WTC11 (cell line): ENCODE measurements at regions not wholly inside any gene's neighbourhood (a gene's known extent, or its start where the extent isn't known, plus 50 kb on each side); places are given as distances from the start of the nearest gene placed in this dataset.

Experiments used
- ATAC-seq: fragments of 200-7000 bp; cut with Tn5 transposase; 2 replicates; pipeline ENCODE4 v1.10.0; 2021; ENCODE audit warnings: mild to moderate bottlenecking, moderate library complexity
- CTCF ChIA-PET: fragments of 300-600 bp; sonication (Branson Sonifier 250); formaldehyde crosslinking; loops from one replicate; lab custom pipeline; 2021; ENCODE audit warnings: antibody characterized with exemption; lab: Charles Lee
- POLR2A ChIA-PET: fragments of 350-600 bp; sonication (Branson Sonifier 250); formaldehyde crosslinking; loops from one replicate; lab custom pipeline; 2021; ENCODE audit warnings: antibody characterized with exemption; lab: Charles Lee
- DNase-seq: peaks from one replicate; pipeline ENCODE4 v3.0.0; 2021; ENCODE audit warnings: low spot score
- H3K27ac Mint-ChIP-seq: 2 replicates; pipeline ENCODE4 v1.8.0; 2021; ENCODE audit warnings: mixed read lengths
- H3K27me3 Mint-ChIP-seq: 2 replicates; pipeline ENCODE4 v1.8.0; 2021; ENCODE audit warnings: low read depth, mild to moderate bottlenecking, moderate library complexity, mixed read lengths
- H3K36me3 Mint-ChIP-seq: 2 replicates; pipeline ENCODE4 v1.8.0; 2021; ENCODE audit warnings: mixed read lengths
- H3K4me1 Mint-ChIP-seq: 2 replicates; pipeline ENCODE4 v1.8.0; 2022; ENCODE audit warnings: mixed read lengths
- H3K4me3 Mint-ChIP-seq: 2 replicates; pipeline ENCODE4 v1.8.0; 2021; ENCODE audit warnings: mild to moderate bottlenecking, moderate library complexity, mixed read lengths
- H3K9me3 Mint-ChIP-seq: 2 replicates; pipeline ENCODE4 v1.8.0; 2021; ENCODE audit warnings: mixed read lengths
- ATF1 ChIP-seq: sonication (generic); formaldehyde crosslinking; IDR thresholded peaks from 2 replicates; pipeline ENCODE4 v1.8.1; 2023; ENCODE audit warnings: mild to moderate bottlenecking, moderate library complexity, missing genetic modification reagents
- CREM ChIP-seq: sonication (generic); formaldehyde crosslinking; IDR thresholded peaks from 2 replicates; pipeline ENCODE4 v1.8.1; 2022; ENCODE audit warnings: mild to moderate bottlenecking, missing genetic modification reagents, moderate library complexity
- ELF4 ChIP-seq: sonication (generic); formaldehyde crosslinking; IDR thresholded peaks from 2 replicates; pipeline ENCODE4 v1.8.1; 2022; ENCODE audit warnings: low read depth, mild to moderate bottlenecking, moderate library complexity, missing genetic modification reagents
- EMX1 ChIP-seq: fragments of 250-450 bp; sonication (Bioruptor Pico); IDR thresholded peaks from 2 replicates; pipeline ENCODE4 v1.8.0; 2021; ENCODE audit warnings: mild to moderate bottlenecking
- ESRRA ChIP-seq: sonication (generic); formaldehyde crosslinking; IDR thresholded peaks from 2 replicates; pipeline ENCODE4 v1.8.1; 2022; ENCODE audit warnings: mild to moderate bottlenecking, missing genetic modification reagents, borderline replicate concordance
- GRHL2 ChIP-seq: fragments of 250-450 bp; sonication (Bioruptor Pico); IDR thresholded peaks from 2 replicates; pipeline ENCODE4 v1.8.0; 2022; ENCODE audit warnings: mild to moderate bottlenecking, moderate library complexity; ENCODE audit not compliant: insufficient replicate concordance, severe bottlenecking
- NFATC4 ChIP-seq: fragments of 250-450 bp; sonication (Bioruptor Pico); IDR thresholded peaks from 2 replicates; pipeline ENCODE4 v1.9.0; 2021; ENCODE audit warnings: mild to moderate bottlenecking
- NR1H2 ChIP-seq: sonication (generic); formaldehyde crosslinking; IDR thresholded peaks from 2 replicates; pipeline ENCODE4 v1.9.0; 2021; ENCODE audit warnings: mild to moderate bottlenecking, moderate library complexity, missing genetic modification reagents
- PREB ChIP-seq: sonication (generic); formaldehyde crosslinking; IDR thresholded peaks from 2 replicates; pipeline ENCODE4 v1.8.1; 2022; ENCODE audit warnings: mild to moderate bottlenecking, missing genetic modification reagents, moderate library complexity, borderline replicate concordance
- RELA ChIP-seq: sonication (generic); formaldehyde crosslinking; IDR thresholded peaks from 2 replicates; pipeline ENCODE4 v1.8.1; 2022; ENCODE audit warnings: missing genetic modification reagents, mild to moderate bottlenecking, borderline replicate concordance
- SOX15 ChIP-seq: fragments of 250-450 bp; sonication (Bioruptor Pico); IDR thresholded peaks from 2 replicates; pipeline ENCODE4 v1.9.0; 2021; ENCODE audit warnings: mild to moderate bottlenecking
- TCF7 ChIP-seq: sonication (generic); formaldehyde crosslinking; IDR thresholded peaks from 2 replicates; pipeline ENCODE4 v1.8.0; 2022; ENCODE audit warnings: mild to moderate bottlenecking, low read depth, missing genetic modification reagents, moderate library complexity
- TP53 ChIP-seq: sonication (generic); formaldehyde crosslinking; IDR thresholded peaks from 2 replicates; pipeline ENCODE4 v1.8.1; 2023; ENCODE audit warnings: mild to moderate bottlenecking, missing genetic modification reagents
- ZNF281 ChIP-seq: sonication (generic); formaldehyde crosslinking; IDR thresholded peaks from 2 replicates; pipeline ENCODE4 v1.8.0; 2023; ENCODE audit warnings: mild to moderate bottlenecking, missing genetic modification reagents
- ZNF416 ChIP-seq: fragments of 250-450 bp; sonication (Bioruptor Pico); IDR thresholded peaks from 2 replicates; pipeline ENCODE4 v1.9.0; 2021; ENCODE audit warnings: mild to moderate bottlenecking, inconsistent platforms
- TF ChIP-seq, protein P1 (sequence below): fragments of 250-450 bp; sonication (Bioruptor Pico); conservative IDR thresholded peaks from 2 replicates; pipeline ENCODE4 v1.9.0; 2021; ENCODE audit warnings: mild to moderate bottlenecking
- TF ChIP-seq, protein P2 (sequence below): fragments of 250-450 bp; sonication (Bioruptor Pico); IDR thresholded peaks from 2 replicates; pipeline ENCODE4 v1.9.0; 2021; ENCODE audit warnings: mild to moderate bottlenecking
- TF ChIP-seq, protein P3 (sequence below): sonication (generic); formaldehyde crosslinking; conservative IDR thresholded peaks from 2 replicates; pipeline ENCODE4 v1.8.1; 2022; ENCODE audit warnings: mild to moderate bottlenecking, missing genetic modification reagents
- TF ChIP-seq, protein P4 (sequence below): sonication (generic); formaldehyde crosslinking; IDR thresholded peaks from 2 replicates; pipeline ENCODE4 v1.8.1; 2023; ENCODE audit warnings: mild to moderate bottlenecking, missing genetic modification reagents, moderate library complexity
- TF ChIP-seq, protein P5 (sequence below): sonication (generic); formaldehyde crosslinking; IDR thresholded peaks from 2 replicates; pipeline ENCODE4 v1.8.1; 2023; ENCODE audit warnings: mild to moderate bottlenecking, missing genetic modification reagents, moderate library complexity

DNA sequence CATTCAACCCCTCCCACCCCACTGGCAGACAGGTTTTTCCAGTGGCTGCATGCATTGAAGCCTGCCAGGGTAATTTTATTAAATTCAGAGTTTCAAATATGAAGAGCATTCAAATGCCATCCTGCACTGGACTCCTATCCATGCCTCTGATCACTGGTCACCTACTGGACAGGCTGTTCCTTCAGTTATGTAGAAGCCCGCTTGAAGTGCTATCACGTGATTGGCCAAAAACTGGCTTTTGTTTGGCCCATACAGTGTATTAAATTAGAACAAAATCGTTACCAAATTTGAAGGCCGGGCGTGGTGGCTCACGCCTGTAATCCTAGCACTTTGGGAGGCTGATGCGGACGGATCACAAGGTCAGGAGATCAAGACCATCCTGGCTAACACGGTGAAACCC lies 464.1 kb downstream of the TSN start:
- Mint-ChIP-seq H3K27me3 (no peaks in the 10 kb centered on the region), H3K4me1 (no peaks in the 10 kb centered on the region), H3K27ac (no peak overlapping the region), H3K36me3 (no peaks in the 10 kb centered on the region), H3K9me3 (peaks cover 9% of the 10 kb centered on the region), H3K4me3 (no peak overlapping the region)
- POLR2A ChIA-PET: no interaction called here
- TF ChIP-seq SOX15: no peak
- no peak for TF ChIP-seq NR1H2 (CRISPR knock-in tag)
- no peak for TF ChIP-seq CREM (CRISPR knock-in tag)
- TF ChIP-seq PREB (CRISPR knock-in tag): no peak
- DNase-seq (no peak), ATAC-seq (no peak)
- CTCF ChIA-PET: no interaction called here

DNA sequence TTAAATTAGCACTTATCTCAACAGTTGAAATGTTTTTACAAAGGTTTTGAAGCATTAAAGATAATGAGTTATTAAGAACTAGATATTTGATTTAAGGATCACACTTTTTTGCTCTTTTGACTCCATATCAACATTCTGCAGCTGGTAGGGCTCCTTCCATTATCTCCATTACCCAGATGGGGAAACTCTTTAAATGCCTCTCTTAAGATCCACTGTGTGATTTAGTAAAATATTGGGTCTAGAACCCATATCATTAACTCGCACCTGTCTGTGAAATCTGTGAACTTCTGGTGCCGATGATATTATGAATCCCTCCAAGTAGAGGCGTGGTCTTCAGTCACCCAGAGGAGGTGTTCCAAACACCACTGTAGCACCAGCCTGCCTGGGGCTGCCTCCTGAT lies 466.2 kb downstream of the TSN start:
- ATAC-seq: no peak
- CTCF ChIA-PET: no interaction called here
- no peak overlapping the region for H3K4me3 Mint-ChIP-seq
- H3K27me3 Mint-ChIP-seq: no peaks in the 10 kb centered on the region
- TF ChIP-seq ZNF416 (CRISPR knock-in tag) (no peak), ZNF281 (no peak), RELA (CRISPR knock-in tag) (no peak), ELF4 (no peak), TCF7 (no peak), EMX1 (no peak), ATF1 (CRISPR knock-in tag) (no peak), ESRRA (no peak), NFATC4 (no peak), TP53 (no peak), GRHL2 (no peak)
- TF ChIP-seq, protein P1, sequence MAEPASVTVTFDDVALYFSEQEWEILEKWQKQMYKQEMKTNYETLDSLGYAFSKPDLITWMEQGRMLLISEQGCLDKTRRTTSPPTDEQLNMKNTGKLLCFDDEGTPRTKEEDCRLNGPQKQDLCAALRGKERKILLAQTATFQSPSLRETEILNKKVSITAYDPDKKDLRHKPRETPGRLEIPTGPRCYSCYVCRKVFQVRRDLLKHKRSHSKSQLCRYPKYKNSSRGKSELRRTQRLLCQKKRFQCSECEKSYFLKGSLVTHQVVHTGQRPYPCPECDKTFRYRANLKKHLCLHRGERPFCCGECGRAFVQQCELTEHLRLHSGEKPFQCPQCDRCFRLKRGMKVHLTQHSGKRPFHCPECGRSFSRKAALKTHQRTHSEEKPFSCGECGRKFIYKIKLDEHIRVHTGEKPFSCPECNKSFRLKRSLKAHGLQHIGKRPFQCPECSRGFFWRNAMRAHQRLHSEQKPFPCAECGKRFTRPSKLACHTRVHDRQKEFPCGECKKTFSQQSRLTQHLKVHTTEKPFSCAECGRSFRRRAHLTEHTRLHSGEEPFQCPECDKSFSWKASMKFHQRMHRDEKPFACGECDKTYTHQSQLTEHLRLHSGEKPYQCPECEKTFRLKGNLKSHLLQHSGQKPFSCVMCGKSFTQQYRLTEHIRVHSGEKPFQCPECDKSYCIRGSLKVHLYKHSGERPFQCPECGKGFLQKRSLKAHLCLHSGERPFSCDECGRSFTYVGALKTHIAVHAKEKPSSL (CRISPR knock-in tag): no peak
- TF ChIP-seq, protein P2, sequence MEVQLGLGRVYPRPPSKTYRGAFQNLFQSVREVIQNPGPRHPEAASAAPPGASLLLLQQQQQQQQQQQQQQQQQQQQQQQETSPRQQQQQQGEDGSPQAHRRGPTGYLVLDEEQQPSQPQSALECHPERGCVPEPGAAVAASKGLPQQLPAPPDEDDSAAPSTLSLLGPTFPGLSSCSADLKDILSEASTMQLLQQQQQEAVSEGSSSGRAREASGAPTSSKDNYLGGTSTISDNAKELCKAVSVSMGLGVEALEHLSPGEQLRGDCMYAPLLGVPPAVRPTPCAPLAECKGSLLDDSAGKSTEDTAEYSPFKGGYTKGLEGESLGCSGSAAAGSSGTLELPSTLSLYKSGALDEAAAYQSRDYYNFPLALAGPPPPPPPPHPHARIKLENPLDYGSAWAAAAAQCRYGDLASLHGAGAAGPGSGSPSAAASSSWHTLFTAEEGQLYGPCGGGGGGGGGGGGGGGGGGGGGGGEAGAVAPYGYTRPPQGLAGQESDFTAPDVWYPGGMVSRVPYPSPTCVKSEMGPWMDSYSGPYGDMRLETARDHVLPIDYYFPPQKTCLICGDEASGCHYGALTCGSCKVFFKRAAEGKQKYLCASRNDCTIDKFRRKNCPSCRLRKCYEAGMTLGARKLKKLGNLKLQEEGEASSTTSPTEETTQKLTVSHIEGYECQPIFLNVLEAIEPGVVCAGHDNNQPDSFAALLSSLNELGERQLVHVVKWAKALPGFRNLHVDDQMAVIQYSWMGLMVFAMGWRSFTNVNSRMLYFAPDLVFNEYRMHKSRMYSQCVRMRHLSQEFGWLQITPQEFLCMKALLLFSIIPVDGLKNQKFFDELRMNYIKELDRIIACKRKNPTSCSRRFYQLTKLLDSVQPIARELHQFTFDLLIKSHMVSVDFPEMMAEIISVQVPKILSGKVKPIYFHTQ: no peak
- TF ChIP-seq, protein P3, sequence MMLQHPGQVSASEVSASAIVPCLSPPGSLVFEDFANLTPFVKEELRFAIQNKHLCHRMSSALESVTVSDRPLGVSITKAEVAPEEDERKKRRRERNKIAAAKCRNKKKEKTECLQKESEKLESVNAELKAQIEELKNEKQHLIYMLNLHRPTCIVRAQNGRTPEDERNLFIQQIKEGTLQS (CRISPR knock-in tag): no peak
- TF ChIP-seq, protein P4, sequence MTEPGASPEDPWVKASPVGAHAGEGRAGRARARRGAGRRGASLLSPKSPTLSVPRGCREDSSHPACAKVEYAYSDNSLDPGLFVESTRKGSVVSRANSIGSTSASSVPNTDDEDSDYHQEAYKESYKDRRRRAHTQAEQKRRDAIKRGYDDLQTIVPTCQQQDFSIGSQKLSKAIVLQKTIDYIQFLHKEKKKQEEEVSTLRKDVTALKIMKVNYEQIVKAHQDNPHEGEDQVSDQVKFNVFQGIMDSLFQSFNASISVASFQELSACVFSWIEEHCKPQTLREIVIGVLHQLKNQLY (CRISPR knock-in tag): no peak
- TF ChIP-seq, protein P5, sequence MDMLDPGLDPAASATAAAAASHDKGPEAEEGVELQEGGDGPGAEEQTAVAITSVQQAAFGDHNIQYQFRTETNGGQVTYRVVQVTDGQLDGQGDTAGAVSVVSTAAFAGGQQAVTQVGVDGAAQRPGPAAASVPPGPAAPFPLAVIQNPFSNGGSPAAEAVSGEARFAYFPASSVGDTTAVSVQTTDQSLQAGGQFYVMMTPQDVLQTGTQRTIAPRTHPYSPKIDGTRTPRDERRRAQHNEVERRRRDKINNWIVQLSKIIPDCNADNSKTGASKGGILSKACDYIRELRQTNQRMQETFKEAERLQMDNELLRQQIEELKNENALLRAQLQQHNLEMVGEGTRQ (CRISPR knock-in tag): no peak
- TF ChIP-seq, all 79 proteins: peak for 0
- H3K9me3 Mint-ChIP-seq: peaks cover 9% of the 10 kb centered on the region
- no peak for DNase-seq
- no peak overlapping the region for H3K27ac Mint-ChIP-seq
- H3K4me1 Mint-ChIP-seq: no peaks in the 10 kb centered on the region
- POLR2A ChIA-PET: no interaction called here
- no peaks in the 10 kb centered on the region for H3K36me3 Mint-ChIP-seq
